NCI-H1436 (cell line): ENCODE measurements at regions not wholly inside any gene's neighbourhood (a gene's known extent, or its start where the extent isn't known, plus 50 kb on each side); places are given as distances from the start of the nearest gene placed in this dataset.
"Not testable (repeated sequence)": the region's sequence is repeated elsewhere in the genome, so short reads cannot be mapped to it uniquely, and the experiment has no call there.

Source experiments
- DNase-seq: peaks from one replicate; lab custom pipeline; 2025; lab: John Stamatoyannopoulos, UW

DNA sequence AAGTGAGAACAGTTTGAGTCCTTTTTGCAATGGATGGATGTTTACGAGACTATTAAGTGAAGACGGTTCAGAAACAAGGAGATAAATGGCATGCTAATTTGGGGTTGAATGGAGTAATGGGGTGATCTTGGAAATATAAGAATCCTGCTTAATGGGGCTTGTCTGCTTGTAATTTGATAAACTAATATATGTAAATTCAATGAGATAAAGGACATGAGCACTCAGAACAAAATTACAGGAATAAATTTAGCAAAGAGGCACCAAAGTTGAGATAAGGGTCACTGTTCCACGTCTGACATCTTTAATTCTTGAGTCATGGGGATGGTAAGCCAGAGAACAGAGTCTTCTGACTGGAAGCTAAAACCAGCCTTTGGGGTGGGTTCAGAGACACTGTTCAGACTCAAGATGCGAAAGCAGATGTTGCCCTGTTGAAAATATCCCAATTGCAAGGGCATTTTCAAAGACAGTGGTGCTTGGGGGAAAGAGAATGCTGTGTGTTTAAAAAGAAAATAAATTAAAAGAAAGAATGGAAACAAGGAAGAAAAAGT is 67.8 kb upstream of the CHRNB4 start:
- no peak for DNase-seq

- not testable (repeated sequence) for DNase-seq
These were observed 65.6 kb upstream of the CHRNB4 start for GRCh38 chr15:78706481-78707235.

GRCh38 chr15:78703334-78704056 is 62.5 kb upstream of the CHRNB4 start:
- DNase-seq: peak; percentile 20

DNA sequence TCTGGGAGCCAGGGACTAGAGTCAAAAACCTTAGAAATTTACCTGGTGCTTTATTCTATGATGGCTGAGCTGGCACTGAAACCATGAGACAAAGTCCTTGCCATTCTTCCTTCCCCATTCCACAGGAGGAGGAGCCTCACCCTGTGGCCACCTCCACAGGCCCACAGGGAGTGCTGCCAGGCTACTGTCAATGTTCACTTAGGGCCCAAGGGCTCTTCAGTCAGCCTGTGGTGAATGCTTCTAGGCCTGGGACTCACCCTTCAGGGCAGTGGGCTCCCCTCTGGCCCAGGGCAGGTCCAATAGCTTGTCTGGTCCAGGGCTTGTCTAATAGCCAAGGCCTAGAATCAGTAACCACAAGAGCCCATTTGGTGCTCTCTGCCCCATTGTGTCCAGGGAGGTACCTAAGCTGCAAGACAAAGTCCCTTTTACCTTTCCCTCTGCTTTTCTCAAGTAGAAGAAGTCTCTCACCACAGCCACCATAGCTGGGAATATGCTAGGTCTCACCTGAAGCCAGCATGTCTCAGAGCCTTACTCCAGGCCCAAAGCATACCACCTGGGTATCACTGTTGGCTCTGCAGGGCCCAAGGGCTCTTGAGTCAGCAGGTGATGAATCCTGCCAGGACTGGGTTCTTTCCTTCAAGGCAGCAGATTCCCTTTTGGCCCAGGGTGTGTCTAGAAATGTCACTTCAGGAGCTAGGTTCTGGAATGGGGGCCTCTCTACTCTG is 61.8 kb upstream of the CHRNB4 start:
- DNase-seq: no peak

DNA sequence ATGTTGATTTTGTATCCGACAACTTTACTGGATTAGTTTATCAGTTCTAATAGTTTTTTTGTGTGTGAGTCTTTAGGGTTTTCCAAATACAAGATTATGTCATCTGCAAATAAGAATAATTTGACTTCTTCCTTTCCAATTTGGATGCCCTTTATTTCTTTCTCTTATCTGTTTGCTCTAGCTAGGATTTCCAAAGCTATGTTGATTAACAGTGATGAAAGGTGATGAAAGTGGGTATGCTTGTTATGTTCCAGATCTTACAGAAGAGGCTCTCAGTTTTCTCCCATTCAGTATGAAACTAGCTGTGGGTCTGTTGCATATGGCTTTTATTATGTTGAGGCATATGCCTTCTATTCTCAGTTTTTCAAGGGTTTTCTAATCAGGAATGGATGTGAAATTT is 56.4 kb upstream of the CHRNB4 start:
- DNase-seq: no peak

GRCh38 chr15:78696436-78696835 is 55.4 kb upstream of the CHRNB4 start:
- no peak for DNase-seq

DNA sequence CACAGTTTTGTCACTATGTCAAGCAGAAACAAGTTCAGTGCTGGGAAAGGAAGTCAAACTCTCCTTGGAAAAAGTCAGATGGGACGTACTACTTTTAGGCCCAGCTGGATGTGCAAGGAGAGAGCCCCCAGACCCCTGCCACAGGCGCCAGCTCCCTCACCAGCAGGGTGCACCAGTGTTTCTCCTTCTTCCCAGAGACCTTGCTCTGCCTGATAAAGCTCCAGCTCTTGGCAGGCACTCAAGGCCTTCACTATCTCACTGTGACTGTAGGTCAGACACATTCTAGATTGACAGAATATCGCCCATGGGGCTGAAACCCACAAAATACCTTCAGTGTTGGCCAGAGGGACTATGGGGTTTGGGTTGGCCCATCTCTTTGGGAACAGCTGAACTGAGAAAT is 54.8 kb upstream of the CHRNB4 start:
- no peak for DNase-seq

DNA sequence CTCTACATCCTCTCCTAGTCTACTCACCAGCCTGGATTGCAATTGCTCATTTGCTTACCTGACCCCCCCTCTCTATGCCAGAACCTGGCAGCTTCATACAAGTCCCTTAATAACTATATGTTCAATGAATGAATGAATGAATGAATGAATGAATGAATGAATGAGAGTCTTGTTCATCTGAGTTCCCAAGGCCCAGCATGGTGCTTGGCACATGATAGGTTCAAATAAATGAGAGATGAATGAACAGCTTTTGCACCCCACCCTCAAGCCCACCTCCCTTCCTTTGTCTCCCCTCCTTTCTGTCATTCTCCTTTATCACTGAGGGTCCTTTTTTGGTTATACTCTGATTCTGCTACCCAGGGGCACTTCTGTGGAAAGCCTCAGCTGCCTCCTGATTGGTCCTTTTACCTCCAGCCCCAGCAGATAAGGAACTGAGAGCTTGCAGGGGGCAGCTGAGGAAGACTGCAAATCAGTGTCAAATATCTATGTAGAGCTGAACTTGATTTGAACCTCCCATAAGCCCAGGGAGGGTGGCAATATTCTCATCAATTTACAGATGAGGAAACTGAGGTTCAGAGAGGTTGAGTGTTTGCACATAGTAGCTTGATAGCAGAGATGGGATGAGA is 54.1 kb upstream of the CHRNB4 start:
- DNase-seq: no peak

DNA sequence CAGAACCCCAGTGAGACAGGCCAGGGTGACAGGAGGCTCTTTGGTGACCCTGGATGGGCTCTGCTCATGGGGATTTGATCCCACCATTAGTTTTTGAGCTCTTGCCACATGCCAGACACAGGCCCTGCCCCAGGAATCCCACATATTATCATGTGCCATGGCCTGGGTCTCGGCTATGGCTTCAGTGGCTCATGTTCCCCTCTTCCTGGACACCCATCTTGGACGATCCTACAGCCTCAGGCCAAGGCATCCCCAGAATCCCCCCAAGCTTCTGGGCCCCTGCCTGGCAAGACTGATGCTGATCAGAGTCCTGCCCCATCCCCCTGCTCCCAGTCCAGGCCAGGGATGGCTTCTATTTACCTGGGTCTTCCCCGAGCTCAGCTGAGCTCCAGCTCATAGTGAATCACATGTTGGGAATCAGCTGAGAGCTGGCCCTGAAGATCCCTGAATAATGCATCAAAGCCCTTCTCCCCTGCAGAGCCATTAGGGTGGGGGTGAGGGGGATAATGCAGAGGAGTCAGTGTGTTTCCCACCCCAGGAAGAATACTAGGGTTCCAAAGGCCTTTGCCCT is 50.9 kb upstream of the CHRNB4 start:
- no peak for DNase-seq

- DNase-seq: no peak
These were observed 50.3 kb upstream of the CHRNB4 start for GRCh38 chr15:78691167-78691850.
